ENCODE measurements at regions not wholly inside any gene's neighbourhood (a gene's known extent, or its start where the extent isn't known, plus 50 kb on each side); places are given as distances from the start of the nearest gene placed in this dataset.

- TF ChIP-seq CTCF (IDR thresholded peaks at IDR 0.05) (no peak), EP300 (IDR thresholded peaks at IDR 0.05) (no peak), POLR2A (IDR thresholded peaks at IDR 0.05) (no peak)
These were observed 148.8 kb upstream of the GADL1 start for GRCh38 chr3:31043184-31043819.
